ENCODE measurements at regions not wholly inside any gene's neighbourhood (a gene's known extent, or its start where the extent isn't known, plus 50 kb on each side); places are given as distances from the start of the nearest gene placed in this dataset.

DNA sequence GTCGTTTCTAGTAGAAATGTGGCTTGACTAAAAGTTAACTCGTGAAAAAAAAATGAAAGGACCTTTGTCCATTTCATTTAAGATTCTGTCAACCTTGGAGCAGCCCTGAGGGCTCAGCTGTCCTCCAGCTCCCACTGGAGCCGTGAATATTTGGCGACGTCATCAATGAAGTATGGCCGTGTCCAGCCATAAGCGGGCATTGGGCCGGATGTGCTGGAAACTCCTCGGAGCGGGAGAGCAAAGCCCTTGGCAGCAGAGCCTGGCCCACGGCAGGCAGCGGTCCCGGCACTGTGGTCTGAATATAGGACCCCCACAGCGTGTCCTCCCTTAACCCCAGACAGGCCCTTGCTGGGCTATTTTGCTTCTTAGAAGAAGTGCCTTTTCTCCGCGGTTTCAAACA is 50.0 kb downstream of the JAKMIP3 start:
- ATAC-seq (no peak), DNase-seq (peak in 2 of 4 donors; percentile 27 to 68)
- H3K36me3 ChIP-seq, result no peaks in the 10 kb centered on the region
- no peak overlapping the region for H3K27ac ChIP-seq
- H3K4me3 ChIP-seq, result no peak overlapping the region
- H3K4me1 ChIP-seq, result no peaks in the 10 kb centered on the region
- peaks cover 0 to 11% of the 10 kb centered on the region in 2 donors for H3K27me3 ChIP-seq
- TF ChIP-seq, protein P1, sequence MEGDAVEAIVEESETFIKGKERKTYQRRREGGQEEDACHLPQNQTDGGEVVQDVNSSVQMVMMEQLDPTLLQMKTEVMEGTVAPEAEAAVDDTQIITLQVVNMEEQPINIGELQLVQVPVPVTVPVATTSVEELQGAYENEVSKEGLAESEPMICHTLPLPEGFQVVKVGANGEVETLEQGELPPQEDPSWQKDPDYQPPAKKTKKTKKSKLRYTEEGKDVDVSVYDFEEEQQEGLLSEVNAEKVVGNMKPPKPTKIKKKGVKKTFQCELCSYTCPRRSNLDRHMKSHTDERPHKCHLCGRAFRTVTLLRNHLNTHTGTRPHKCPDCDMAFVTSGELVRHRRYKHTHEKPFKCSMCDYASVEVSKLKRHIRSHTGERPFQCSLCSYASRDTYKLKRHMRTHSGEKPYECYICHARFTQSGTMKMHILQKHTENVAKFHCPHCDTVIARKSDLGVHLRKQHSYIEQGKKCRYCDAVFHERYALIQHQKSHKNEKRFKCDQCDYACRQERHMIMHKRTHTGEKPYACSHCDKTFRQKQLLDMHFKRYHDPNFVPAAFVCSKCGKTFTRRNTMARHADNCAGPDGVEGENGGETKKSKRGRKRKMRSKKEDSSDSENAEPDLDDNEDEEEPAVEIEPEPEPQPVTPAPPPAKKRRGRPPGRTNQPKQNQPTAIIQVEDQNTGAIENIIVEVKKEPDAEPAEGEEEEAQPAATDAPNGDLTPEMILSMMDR (IDR thresholded peaks at IDR 0.05), result no peak
- H3K9me3 ChIP-seq, result no peaks in the 10 kb centered on the region
- intact Hi-C loops (cut with DNase I), result no loop called here

DNA sequence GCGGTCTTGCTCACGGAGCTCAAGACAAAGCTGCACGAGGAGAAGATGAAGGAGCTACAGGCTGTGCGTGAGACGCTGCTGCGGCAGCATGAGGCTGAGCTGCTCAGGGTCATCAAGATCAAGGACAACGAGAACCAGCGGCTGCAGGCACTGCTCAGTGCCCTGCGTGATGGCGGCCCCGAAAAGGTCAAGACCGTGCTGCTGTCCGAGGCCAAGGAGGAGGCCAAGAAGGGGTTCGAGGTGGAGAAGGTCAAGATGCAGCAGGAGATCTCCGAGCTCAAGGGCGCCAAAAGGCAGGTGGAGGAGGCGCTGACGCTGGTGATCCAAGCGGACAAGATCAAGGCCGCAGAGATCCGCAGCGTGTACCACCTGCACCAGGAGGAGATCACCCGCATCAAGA is 51.4 kb downstream of the JAKMIP3 start:
- intact Hi-C loops (cut with DNase I), result no loop called here
- Histone ChIP-seq H3K27ac (no peak overlapping the region), H3K36me3 (no peaks in the 10 kb centered on the region), H3K27me3 (peaks cover 0 to 8% of the 10 kb centered on the region in 2 donors), H3K9me3 (no peaks in the 10 kb centered on the region), H3K4me1 (no peaks in the 10 kb centered on the region), H3K4me3 (no peak overlapping the region)
- TF ChIP-seq, protein P1 (IDR thresholded peaks at IDR 0.05), result no peak
- DNase-seq, result peak in 1 of 4 donors; percentile 59
- no peak for ATAC-seq

DNA sequence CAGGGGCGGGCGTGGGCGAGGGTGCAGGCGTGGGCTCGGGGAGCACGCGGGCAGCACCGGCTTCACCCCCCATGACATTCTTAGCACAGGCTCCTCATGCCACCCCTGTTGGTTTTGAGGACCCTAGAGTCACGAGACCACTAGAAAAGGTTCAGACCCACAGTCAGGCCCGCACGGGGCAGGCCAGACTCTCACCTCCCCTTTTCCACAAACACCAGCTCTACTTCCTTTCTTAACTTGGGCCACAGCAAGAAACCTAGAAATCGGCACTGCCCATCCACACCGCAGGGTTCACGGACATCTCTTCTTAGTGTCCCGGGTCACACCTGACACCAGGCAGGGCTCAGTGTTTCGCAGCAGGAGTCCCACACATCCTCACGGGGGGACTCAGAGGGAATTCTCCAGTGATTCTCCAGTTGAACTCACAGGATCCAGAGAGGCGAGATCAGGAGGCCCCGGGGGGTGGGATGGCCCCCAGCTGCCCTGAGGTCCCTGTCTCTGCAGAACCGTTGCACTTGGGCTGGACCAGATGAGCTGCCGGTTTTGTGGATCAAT is 52.0 kb downstream of the JAKMIP3 start:
- DNase-seq (peak in 1 of 4 donors; percentile 68), ATAC-seq (no peak)
- Histone ChIP-seq H3K4me1 (no peaks in the 10 kb centered on the region), H3K36me3 (no peaks in the 10 kb centered on the region), H3K9me3 (no peaks in the 10 kb centered on the region), H3K27me3 (peaks cover 0 to 9% of the 10 kb centered on the region in 2 donors), H3K4me3 (no peak overlapping the region), H3K27ac (no peak overlapping the region)
- TF ChIP-seq, protein P1 (IDR thresholded peaks at IDR 0.05), result no peak
- intact Hi-C loops (cut with DNase I), result no loop called here

DNA sequence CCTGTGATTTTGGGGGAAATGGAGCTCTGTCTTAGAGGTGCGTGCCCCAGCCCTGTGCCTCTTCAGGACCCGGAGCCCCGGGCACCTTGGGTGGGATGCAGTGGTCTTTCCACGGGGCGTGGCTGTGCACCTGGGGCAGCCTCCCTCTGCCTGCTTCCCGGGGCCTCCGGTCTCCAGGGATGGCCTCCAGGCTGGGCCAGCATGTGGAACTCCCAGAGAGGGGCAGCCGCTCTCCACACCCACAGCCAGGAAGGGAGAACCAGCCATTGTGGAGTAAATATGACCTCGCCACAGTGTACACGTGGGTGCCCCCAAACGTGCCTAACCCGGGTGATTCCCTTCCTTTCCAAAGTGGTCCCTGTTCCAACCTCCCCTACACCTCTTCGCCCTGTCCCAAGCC is 52.6 kb downstream of the JAKMIP3 start:
- Histone ChIP-seq H3K36me3 (no peaks in the 10 kb centered on the region), H3K27ac (no peak overlapping the region), H3K27me3 (peaks cover 0 to 9% of the 10 kb centered on the region in 2 donors), H3K9me3 (no peaks in the 10 kb centered on the region), H3K4me1 (no peaks in the 10 kb centered on the region), H3K4me3 (no peak overlapping the region)
- TF ChIP-seq, protein P1 (IDR thresholded peaks at IDR 0.05), result no peak
- no peak for ATAC-seq
- DNase-seq, result peak in 1 of 4 donors; percentile 57
- intact Hi-C loops (cut with DNase I), result no loop called here

DNA sequence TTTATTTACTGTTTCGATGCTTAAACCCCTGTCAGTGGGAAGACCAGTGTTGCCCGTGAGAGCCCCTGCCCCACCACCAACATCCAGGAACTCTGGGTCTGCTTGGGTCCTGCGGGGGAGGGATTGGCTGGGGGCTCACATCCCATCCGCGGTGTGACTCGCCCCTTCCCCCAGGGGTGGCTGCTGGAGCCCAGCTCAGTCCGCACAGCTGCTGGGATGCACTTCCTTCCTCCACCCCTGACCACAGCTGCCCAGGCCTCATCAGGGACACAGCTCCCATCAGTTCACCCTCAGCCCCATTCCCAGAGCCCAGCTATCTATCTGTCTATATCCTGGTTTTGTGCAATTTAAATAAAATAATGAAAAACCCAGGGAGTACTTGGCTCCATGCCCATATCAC is 54.5 kb downstream of the JAKMIP3 start:
- TF ChIP-seq, protein P1 (IDR thresholded peaks at IDR 0.05), result no peak
- ATAC-seq, result no peak

More for the DNA sequence above, 54.5 kb downstream of the JAKMIP3 start:
- intact Hi-C loops (cut with DNase I), result no loop called here
- H3K27me3 ChIP-seq, result peaks cover 0 to 4% of the 10 kb centered on the region in 2 donors
- DNase-seq, result peak in 1 of 4 donors; percentile 39
- H3K4me1 ChIP-seq, result no peaks in the 10 kb centered on the region
- H3K36me3 ChIP-seq, result no peaks in the 10 kb centered on the region
- no peak overlapping the region for H3K4me3 ChIP-seq
- no peaks in the 10 kb centered on the region for H3K9me3 ChIP-seq
- no peak overlapping the region for H3K27ac ChIP-seq
